Gastrocnemius medialis (tissue), 4 donors: ENCODE measurements at regions not wholly inside any gene's neighbourhood (a gene's known extent, or its start where the extent isn't known, plus 50 kb on each side); places are given as distances from the start of the nearest gene placed in this dataset.

ENCODE experiments used
- ATAC-seq, 2 donors: fragments of 150-250 bp; one replicate each; pipeline ENCODE4 v1.9.1; 2016
- DNase-seq, 2 donors: peaks; one replicate each; pipeline ENCODE4 v3.0.0-alpha.2; 2019
- H3K27ac ChIP-seq, 4 donors: fragments of 200-600 bp; sonication (generic); 1 replicate in 1 of 4; 2 replicates in 3 of 4; pipeline ENCODE4 v1.5.1; 2016 to 2018; ENCODE audit warnings: mild to moderate bottlenecking in 2 of 4, moderate library complexity in 1 of 4
- H3K27me3 ChIP-seq, 3 donors: fragments of 200-600 bp; sonication (generic) in 2 of 3; 1 replicate in 1 of 3; 2 replicates in 2 of 3; pipeline versions ENCODE4 v1.5.1 to v1.6.0; 2016 to 2019; ENCODE audit warnings: mild to moderate bottlenecking in 1 of 3, moderate library complexity in 1 of 3
- H3K36me3 ChIP-seq, 2 donors: fragments of 200-600 bp; sonication (generic) in 1 of 2; one replicate each; pipeline ENCODE4 v1.5.1; 2017 to 2018
- H3K4me1 ChIP-seq, 2 donors: fragments of 200-600 bp; sonication (generic) in 1 of 2; one replicate each; pipeline ENCODE4 v1.5.1; 2016 to 2017; ENCODE audit warnings: mild to moderate bottlenecking in 2 of 2
- H3K4me3 ChIP-seq, 4 donors: fragments of 200-600 bp; sonication (generic) in 3 of 4; 1 replicate in 1 of 4; 2 replicates in 3 of 4; pipeline ENCODE4 v1.5.1; 2016 to 2019; ENCODE audit warnings: mild to moderate bottlenecking in 2 of 4
- H3K9me3 ChIP-seq, 3 donors: fragments of 200-600 bp; sonication (generic) in 2 of 3; 1 replicate in 1 of 3; 2 replicates in 2 of 3; pipeline ENCODE4 v1.5.1; 2016 to 2019
- CTCF ChIP-seq, 5 experiments: fragments of 450-650 bp in 3 of 5; fragments of 200-600 bp in 2 of 5; sonication (generic) in 2 of 5; IDR thresholded peaks in 4 of 5; conservative IDR thresholded peaks in 1 of 5; 1 replicate in 4 of 5; 2 replicates in 1 of 5; pipeline ENCODE4 v1.5.1; 2016 to 2019; ENCODE audit warnings: antibody characterized with exemption in 5 of 5, mild to moderate bottlenecking in 3 of 5, moderate library complexity in 3 of 5
- POLR2A ChIP-seq, 2 donors: fragments of 450-650 bp; IDR thresholded peaks; one replicate each; pipeline ENCODE4 v1.6.1; 2017; ENCODE audit warnings: antibody characterized with exemption in 2 of 2, mild to moderate bottlenecking in 2 of 2, moderate library complexity in 2 of 2
- in situ Hi-C, 4 donors: fragments of 200-750 bp; cut with MboI; loops; one replicate each; pipeline versions ENCODE4 v1.15.0 to v1.8.0; 2017; ENCODE audit warnings: low sequenced_read_pairs in 4 of 4
- intact Hi-C: fragments of 100-400 bp; cut with DNase I; formaldehyde crosslinking; loops from one replicate; pipeline ENCODE4 v1.15.1; 2023; ENCODE audit warnings: low total_unique reads

- no peak for TF ChIP-seq POLR2A (IDR thresholded peaks at IDR 0.05)
- TF ChIP-seq CTCF (IDR thresholded peaks at IDR 0.05 in 4 of 5, conservative IDR thresholded peaks at IDR 0.05 in 1 of 5) = no peak
- intact Hi-C loops = no loop called here
- in situ Hi-C loops = no loop called here
- H3K27ac ChIP-seq = no peak overlapping the region
- ATAC-seq (no peak), DNase-seq (no peak)
- no peak overlapping the region for H3K4me3 ChIP-seq
- H3K27me3 ChIP-seq = peaks cover 0 to 11% (median 0%) of the 10 kb centered on the region in 3 donors
- H3K4me1 ChIP-seq = no peaks in the 10 kb centered on the region
- no peaks in the 10 kb centered on the region for H3K36me3 ChIP-seq
- no peaks in the 10 kb centered on the region for H3K9me3 ChIP-seq
Measured at GRCh38 chr22:49299821-49300231, 527.8 kb downstream of the BRD1 start.

DNA sequence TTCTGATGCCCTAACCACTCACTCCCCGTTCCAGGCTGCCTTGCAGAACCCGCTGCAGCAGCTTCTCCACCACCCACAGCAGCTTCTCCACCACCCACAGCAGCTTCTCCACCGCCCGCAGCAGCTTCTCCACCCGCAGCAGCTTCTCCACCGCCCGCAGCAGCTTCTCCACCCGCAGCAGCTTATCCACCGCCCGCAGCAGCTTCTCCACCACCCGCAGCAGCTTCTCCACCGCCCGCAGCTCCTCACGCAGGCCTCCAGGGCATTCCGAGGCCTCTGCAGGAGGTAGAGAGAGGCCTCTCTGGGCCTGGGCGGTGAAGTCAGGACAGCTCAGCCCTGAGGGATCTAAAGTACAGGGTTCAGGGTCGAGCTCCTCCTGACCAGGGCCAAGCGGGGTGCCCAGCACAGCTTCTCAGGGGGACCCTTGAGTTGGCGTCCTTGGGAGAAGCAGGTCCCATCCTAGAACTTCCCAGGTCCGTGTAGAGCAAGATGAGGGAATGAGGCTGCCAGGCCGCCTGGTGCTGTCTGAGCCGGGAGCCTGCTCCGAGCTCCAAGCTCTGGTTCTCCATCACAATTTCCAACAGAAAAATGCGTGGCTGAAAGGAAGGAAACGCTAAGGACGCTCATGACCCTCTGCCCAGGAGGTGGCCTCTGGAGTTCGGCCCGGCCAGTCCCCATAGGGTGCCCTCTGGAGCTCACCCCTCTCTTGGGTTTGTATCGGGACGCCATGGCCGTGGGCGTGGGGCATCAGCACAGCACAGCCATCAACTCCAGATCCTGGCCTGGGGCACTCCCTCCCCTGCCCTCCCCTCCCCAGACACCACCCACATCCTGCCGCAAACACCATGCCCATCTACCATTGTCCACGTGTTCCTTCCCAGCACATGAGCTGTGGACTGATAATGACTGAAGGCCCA, 528.6 kb downstream of the BRD1 start:
- intact Hi-C loops = no loop called here

DNA sequence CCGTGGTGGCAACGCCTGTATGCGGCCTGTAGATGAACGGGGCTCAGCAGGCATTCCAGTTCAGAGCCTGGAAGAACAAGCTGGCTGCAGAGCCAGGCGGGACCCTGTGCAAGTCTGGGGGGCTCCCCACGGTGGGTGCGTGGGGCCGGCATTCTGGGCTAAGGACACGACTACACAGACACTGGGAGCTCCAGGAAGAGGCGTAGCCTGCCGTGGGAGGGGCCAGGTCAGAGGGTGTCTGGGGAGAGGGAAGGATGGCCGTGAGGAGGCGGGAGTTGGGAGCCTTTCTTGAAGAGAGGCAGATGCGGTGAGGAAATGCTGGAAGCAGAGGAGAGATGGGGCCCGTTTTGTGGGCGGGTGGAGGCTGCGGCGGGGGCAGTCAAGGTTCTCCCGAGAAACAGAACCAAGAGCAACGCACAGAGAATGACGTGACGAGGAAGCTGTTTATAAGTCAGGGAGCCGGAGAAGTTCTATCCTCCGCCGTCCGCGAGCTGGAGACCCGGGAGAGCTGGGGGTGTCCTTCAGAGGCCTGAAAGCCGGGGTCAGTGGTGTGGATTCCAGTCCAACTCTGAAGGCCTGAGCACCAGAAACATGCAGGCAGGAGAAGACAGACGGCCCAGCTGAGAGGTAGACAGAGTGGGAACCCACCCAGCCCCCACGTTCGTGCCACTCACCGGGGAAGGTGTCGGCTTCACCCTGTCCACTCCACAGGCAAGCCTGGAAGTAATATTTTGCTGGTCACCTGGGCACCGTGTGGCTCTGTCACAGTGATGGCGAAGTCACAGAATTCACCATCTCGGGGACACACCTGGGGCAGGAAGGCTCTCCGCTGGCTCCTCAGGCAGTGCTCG, 529.6 kb downstream of the BRD1 start:
- in situ Hi-C loops = no loop called here

More for the DNA sequence above, 528.6 kb downstream of the BRD1 start:
- no peaks in the 10 kb centered on the region for H3K9me3 ChIP-seq
- TF ChIP-seq CTCF (IDR thresholded peaks at IDR 0.05 in 4 of 5, conservative IDR thresholded peaks at IDR 0.05 in 1 of 5) (no peak), POLR2A (IDR thresholded peaks at IDR 0.05) (no peak)
- no peaks in the 10 kb centered on the region for H3K36me3 ChIP-seq
- ATAC-seq (no peak), DNase-seq (no peak)
- H3K4me3 ChIP-seq = no peak overlapping the region
- in situ Hi-C loops = no loop called here
- no peak overlapping the region for H3K27ac ChIP-seq
- H3K27me3 ChIP-seq = peaks cover 0 to 4% (median 0%) of the 10 kb centered on the region in 3 donors
- no peaks in the 10 kb centered on the region for H3K4me1 ChIP-seq

DNA sequence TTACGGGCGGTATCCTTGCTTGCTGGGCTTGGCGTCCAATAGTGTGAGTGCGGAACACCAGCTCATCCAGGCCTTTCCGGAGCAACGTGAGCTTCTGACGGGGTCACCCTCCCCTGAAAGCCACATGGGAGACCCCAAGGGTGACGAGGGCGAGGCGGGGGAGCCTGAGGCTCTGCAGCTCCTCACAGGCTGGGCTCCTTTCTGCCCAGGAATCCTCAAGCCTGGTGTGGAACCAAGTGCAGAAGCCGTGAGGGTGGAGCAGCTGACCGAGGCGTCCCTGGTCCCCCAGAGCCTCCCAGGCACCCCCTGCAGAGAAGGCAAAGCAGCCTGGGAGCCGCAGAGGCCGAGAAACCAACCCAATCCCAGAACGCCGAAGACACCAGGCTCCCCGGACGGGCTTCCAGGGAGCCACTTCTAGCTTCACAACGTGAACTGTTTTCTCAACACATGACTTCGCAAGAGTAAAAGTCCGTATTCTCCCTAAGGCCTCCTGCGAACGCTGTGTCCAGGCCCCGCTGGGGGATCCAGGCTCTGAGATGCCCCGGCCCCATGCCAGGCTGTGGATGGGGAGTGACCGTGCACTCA, 530.3 kb downstream of the BRD1 start:
- DNase-seq = no peak
- H3K4me3 ChIP-seq = no peak overlapping the region
- no peak for ATAC-seq
- H3K36me3 ChIP-seq = no peaks in the 10 kb centered on the region
- no peaks in the 10 kb centered on the region for H3K27me3 ChIP-seq
- H3K9me3 ChIP-seq = no peaks in the 10 kb centered on the region
- no peak overlapping the region for H3K27ac ChIP-seq
- in situ Hi-C loops = no loop called here
- TF ChIP-seq POLR2A (IDR thresholded peaks at IDR 0.05) (no peak), CTCF (IDR thresholded peaks at IDR 0.05 in 4 of 5, conservative IDR thresholded peaks at IDR 0.05 in 1 of 5) (no peak)
- intact Hi-C loops = no loop called here
- no peaks in the 10 kb centered on the region for H3K4me1 ChIP-seq

More for the DNA sequence above, 529.6 kb downstream of the BRD1 start:
- no peak overlapping the region for H3K27ac ChIP-seq
- H3K4me3 ChIP-seq = no peak overlapping the region
- ATAC-seq = no peak
- no peaks in the 10 kb centered on the region for H3K4me1 ChIP-seq
- H3K36me3 ChIP-seq = no peaks in the 10 kb centered on the region
- no peaks in the 10 kb centered on the region for H3K27me3 ChIP-seq
- DNase-seq = no peak
- H3K9me3 ChIP-seq = no peaks in the 10 kb centered on the region
- TF ChIP-seq CTCF (IDR thresholded peaks at IDR 0.05 in 4 of 5, conservative IDR thresholded peaks at IDR 0.05 in 1 of 5) (no peak), POLR2A (IDR thresholded peaks at IDR 0.05) (no peak)
- intact Hi-C loops = no loop called here
